Activated CD8-positive, alpha-beta T cell treated with anti-CD3 and anti-CD28 coated beads, Interleukin-2, amount 10 ng/mL, durations not matched to agents 7 days and 5 days (primary cell): ENCODE measurements at regions not wholly inside any gene's neighbourhood (a gene's known extent, or its start where the extent isn't known, plus 50 kb on each side); places are given as distances from the start of the nearest gene placed in this dataset.
"Not testable (repeated sequence)": the region's sequence is repeated elsewhere in the genome, so short reads cannot be mapped to it uniquely, and the experiment has no call there.

Source experiments
- ATAC-seq: fragments of 150-1000 bp; cut with Tn5 transposase; one replicate; pipeline ENCODE4 v1.10.0; 2021; ENCODE audit warnings: moderate library complexity
- CTCF ChIA-PET: fragments of 350-600 bp; sonication (Branson Sonifier 250); formaldehyde crosslinking; loops from one replicate; lab custom pipeline; 2021; ENCODE audit warnings: antibody characterized with exemption; lab: Charles Lee
- POLR2A ChIA-PET: fragments of 350-600 bp; sonication (Branson Sonifier 250); formaldehyde crosslinking; loops from one replicate; lab custom pipeline; 2021; ENCODE audit warnings: antibody characterized with exemption; lab: Charles Lee
- DNase-seq: peaks from one replicate; pipeline ENCODE4 v3.0.0-alpha.2; 2020
- H3K27ac Mint-ChIP-seq: one replicate; pipeline ENCODE4 v1.8.0; 2021; ENCODE audit warnings: mild to moderate bottlenecking, mixed read lengths
- H3K27me3 Mint-ChIP-seq: one replicate; pipeline ENCODE4 v1.8.0; 2021; ENCODE audit warnings: low read depth, mixed read lengths
- H3K36me3 Mint-ChIP-seq: one replicate; pipeline ENCODE4 v1.8.0; 2021; ENCODE audit warnings: low read depth, mixed read lengths
- H3K4me1 Mint-ChIP-seq: one replicate; pipeline ENCODE4 v1.8.0; 2021; ENCODE audit warnings: low read depth, mixed read lengths
- H3K4me3 Mint-ChIP-seq: one replicate; pipeline ENCODE4 v1.8.0; 2021; ENCODE audit warnings: mild to moderate bottlenecking, mixed read lengths
- H3K9me3 Mint-ChIP-seq: one replicate; pipeline ENCODE4 v1.8.0; 2022; ENCODE audit warnings: mixed read lengths; ENCODE audit not compliant: insufficient read depth

- CTCF ChIA-PET: no interaction called here
- Mint-ChIP-seq H3K4me3 (no peak overlapping the region), H3K9me3 (peaks cover 9% of the 10 kb centered on the region), H3K4me1 (no peaks in the 10 kb centered on the region), H3K27me3 (no peaks in the 10 kb centered on the region), H3K27ac (no peak overlapping the region), H3K36me3 (no peaks in the 10 kb centered on the region)
- POLR2A ChIA-PET: no interaction called here
- DNase-seq (no peak), ATAC-seq (no peak)
Measured at GRCh38 chr20:30499123-30499522, 758.3 kb upstream of the DEFB115 start.

- DNase-seq, ATAC-seq, H3K27ac Mint-ChIP-seq, H3K9me3 Mint-ChIP-seq, H3K36me3 Mint-ChIP-seq, H3K27me3 Mint-ChIP-seq, H3K4me3 Mint-ChIP-seq, CTCF ChIA-PET, H3K4me1 Mint-ChIP-seq, POLR2A ChIA-PET: not testable (repeated sequence)
Measured at GRCh38 chr20:30499716-30500446, 757.6 kb upstream of the DEFB115 start.

GRCh38 chr20:30500447-30500820, 757.0 kb upstream of the DEFB115 start:
- CTCF ChIA-PET, H3K27me3 Mint-ChIP-seq, H3K36me3 Mint-ChIP-seq, POLR2A ChIA-PET, ATAC-seq, H3K4me3 Mint-ChIP-seq, H3K27ac Mint-ChIP-seq, H3K4me1 Mint-ChIP-seq, H3K9me3 Mint-ChIP-seq: not testable (repeated sequence)
- DNase-seq: peak; percentile 25

- ChIA-PET POLR2A (no interaction called here), CTCF (no interaction called here)
- Mint-ChIP-seq H3K27me3 (no peaks in the 10 kb centered on the region), H3K9me3 (peaks cover 8% of the 10 kb centered on the region), H3K36me3 (no peaks in the 10 kb centered on the region), H3K27ac (no peak overlapping the region), H3K4me1 (no peaks in the 10 kb centered on the region), H3K4me3 (no peak overlapping the region)
- no peak for ATAC-seq
- DNase-seq: no peak
Measured at GRCh38 chr20:30500829-30501440, 756.5 kb upstream of the DEFB115 start.

GRCh38 chr20:30502670-30503069, 754.8 kb upstream of the DEFB115 start:
- no peaks in the 10 kb centered on the region for H3K4me1 Mint-ChIP-seq
- no peaks in the 10 kb centered on the region for H3K9me3 Mint-ChIP-seq
- POLR2A ChIA-PET: no interaction called here
- no peak overlapping the region for H3K27ac Mint-ChIP-seq
- no peaks in the 10 kb centered on the region for H3K27me3 Mint-ChIP-seq
- ATAC-seq (no peak), DNase-seq (no peak)
- CTCF ChIA-PET: no interaction called here
- no peak overlapping the region for H3K4me3 Mint-ChIP-seq
- no peaks in the 10 kb centered on the region for H3K36me3 Mint-ChIP-seq

- CTCF ChIA-PET, H3K27me3 Mint-ChIP-seq, POLR2A ChIA-PET, H3K27ac Mint-ChIP-seq, H3K36me3 Mint-ChIP-seq, H3K4me1 Mint-ChIP-seq, H3K9me3 Mint-ChIP-seq, H3K4me3 Mint-ChIP-seq, DNase-seq, ATAC-seq: not testable (repeated sequence)
Measured at GRCh38 chr20:30503204-30503603, 754.3 kb upstream of the DEFB115 start.

GRCh38 chr20:30503992-30504570, 753.4 kb upstream of the DEFB115 start:
- no peaks in the 10 kb centered on the region for H3K36me3 Mint-ChIP-seq
- no peak for DNase-seq
- no peaks in the 10 kb centered on the region for H3K27me3 Mint-ChIP-seq
- no peak for ATAC-seq
- ChIA-PET POLR2A (no interaction called here), CTCF (no interaction called here)
- H3K27ac Mint-ChIP-seq: no peak overlapping the region
- no peaks in the 10 kb centered on the region for H3K4me1 Mint-ChIP-seq
- peaks cover 7% of the 10 kb centered on the region for H3K9me3 Mint-ChIP-seq
- no peak overlapping the region for H3K4me3 Mint-ChIP-seq

GRCh38 chr20:30505566-30505965, 751.9 kb upstream of the DEFB115 start:
- no peaks in the 10 kb centered on the region for H3K36me3 Mint-ChIP-seq
- H3K4me3 Mint-ChIP-seq: no peak overlapping the region
- no peaks in the 10 kb centered on the region for H3K4me1 Mint-ChIP-seq
- H3K27me3 Mint-ChIP-seq: no peaks in the 10 kb centered on the region
- ATAC-seq (no peak), DNase-seq (no peak)
- peaks cover 20% of the 10 kb centered on the region for H3K9me3 Mint-ChIP-seq
- no peak overlapping the region for H3K27ac Mint-ChIP-seq
- POLR2A ChIA-PET: no interaction called here
- CTCF ChIA-PET: no interaction called here

GRCh38 chr20:30506100-30506499, 751.4 kb upstream of the DEFB115 start:
- Mint-ChIP-seq H3K36me3 (no peaks in the 10 kb centered on the region), H3K9me3 (peaks cover 24% of the 10 kb centered on the region), H3K27me3 (no peaks in the 10 kb centered on the region), H3K4me3 (no peak overlapping the region), H3K4me1 (no peaks in the 10 kb centered on the region), H3K27ac (no peak overlapping the region)
- no peak for DNase-seq
- ChIA-PET POLR2A (no interaction called here), CTCF (no interaction called here)
- no peak for ATAC-seq

GRCh38 chr20:30508382-30508781, 749.1 kb upstream of the DEFB115 start:
- POLR2A ChIA-PET, H3K36me3 Mint-ChIP-seq, H3K27ac Mint-ChIP-seq, CTCF ChIA-PET, ATAC-seq, H3K4me1 Mint-ChIP-seq, DNase-seq, H3K27me3 Mint-ChIP-seq, H3K4me3 Mint-ChIP-seq: not testable (repeated sequence)
- peaks cover 32% of the 10 kb centered on the region for H3K9me3 Mint-ChIP-seq

- ATAC-seq: no peak
- H3K27me3 Mint-ChIP-seq: no peaks in the 10 kb centered on the region
Measured at GRCh38 chr20:30511322-30512030, 746.0 kb upstream of the DEFB115 start.

GRCh38 chr20:30513050-30513628, 744.3 kb upstream of the DEFB115 start:
- ATAC-seq (no peak), DNase-seq (no peak)
- H3K4me3 Mint-ChIP-seq: no peak overlapping the region
- H3K27ac Mint-ChIP-seq: no peak overlapping the region
- H3K9me3 Mint-ChIP-seq: peaks cover 40% of the 10 kb centered on the region
- ChIA-PET CTCF (no interaction called here), POLR2A (no interaction called here)
- no peaks in the 10 kb centered on the region for H3K4me1 Mint-ChIP-seq
- no peaks in the 10 kb centered on the region for H3K36me3 Mint-ChIP-seq
- H3K27me3 Mint-ChIP-seq: no peaks in the 10 kb centered on the region

More at GRCh38 chr20:30511322-30512030, 746.0 kb upstream of the DEFB115 start:
- H3K9me3 Mint-ChIP-seq: peaks cover 44% of the 10 kb centered on the region
- H3K4me1 Mint-ChIP-seq: no peaks in the 10 kb centered on the region
- H3K36me3 Mint-ChIP-seq: no peaks in the 10 kb centered on the region
- CTCF ChIA-PET: no interaction called here
- POLR2A ChIA-PET: no interaction called here
- H3K4me3 Mint-ChIP-seq: no peak overlapping the region
- no peak for DNase-seq
- H3K27ac Mint-ChIP-seq: no peak overlapping the region
